GM12878 (cell line): ENCODE measurements at regions not wholly inside any gene's neighbourhood (a gene's known extent, or its start where the extent isn't known, plus 50 kb on each side); places are given as distances from the start of the nearest gene placed in this dataset.

Source experiments
- ATAC-seq: fragments of 200-7000 bp; cut with Tn5 transposase; 3 replicates; pipeline ENCODE4 v1.9.1; 2020; ENCODE audit warnings: mild to moderate bottlenecking, moderate library complexity
- BruUV-seq: library from RNA; stranded (reverse); fragments of 400-500 nt; replicated peaks from 2 replicates; lab custom pipeline; 2021; lab: Mats Ljungman, UMichigan
- CTCF ChIA-PET: fragments of 300-600 bp; sonication (Branson Sonifier 250); formaldehyde crosslinking; extraction: SDS; loops from one replicate; lab custom pipeline; 2021; ENCODE audit warnings: inconsistent platforms; lab: Yijun Ruan, JAX
- POLR2A ChIA-PET: fragments of 350-600 bp; formaldehyde crosslinking; extraction: SDS; loops from one replicate; lab custom pipeline; 2021; ENCODE audit warnings: inconsistent platforms; lab: Charles Lee
- RAD21 ChIA-PET: fragments of 300-600 bp; sonication (Branson Sonifier 250); formaldehyde crosslinking; loops from one replicate; lab custom pipeline; 2023; ENCODE audit warnings: antibody characterized with exemption; ENCODE audit not compliant: unreplicated experiment; lab: Charles Lee
- SMC1A ChIA-PET: fragments of 300-600 bp; sonication (Branson Sonifier 250); formaldehyde crosslinking; loops from one replicate; lab custom pipeline; 2023; ENCODE audit not compliant: unreplicated experiment, uncharacterized antibody; lab: Charles Lee
- DNase-seq: peaks from one replicate; pipeline ENCODE4 v3.0.0-alpha.2; 2011; ENCODE audit warnings: low read depth, low spot score
- FAIRE-seq: peaks from 3 replicates; lab custom pipeline; 2011; peaks lifted over from hg19 to GRCh38; lab: Jason Lieb, UNC
- H2AFZ ChIP-seq: 2 replicates; pipeline ENCODE4 v1.6.0; 2011; ENCODE audit warnings: low read depth, low read length, control low read depth; ENCODE audit not compliant: control insufficient read depth
- H3K27ac ChIP-seq: 2 replicates; pipeline ENCODE4 v1.5.1; 2011; ENCODE audit warnings: control low read depth; ENCODE audit not compliant: control insufficient read depth, insufficient read depth
- H3K27me3 ChIP-seq, 2 experiments: replicated peaks in 1 of 2; 2 replicates each; pipeline versions ENCODE4 v1.6.0 to v1.6.1; 2011; ENCODE audit warnings: low read length in 1 of 2; ENCODE audit not compliant: control insufficient read depth in 2 of 2, insufficient read depth in 2 of 2
- H3K36me3 ChIP-seq, 2 experiments: 2 replicates each; pipeline ENCODE4 v1.5.1; 2011; ENCODE audit warnings: low read length in 1 of 2; ENCODE audit not compliant: control insufficient read depth in 2 of 2, insufficient read depth in 2 of 2
- H3K4me1 ChIP-seq: 2 replicates; pipeline ENCODE4 v1.6.1; 2011; ENCODE audit warnings: mild to moderate bottlenecking, low read length, moderate library complexity, mixed read lengths; ENCODE audit not compliant: control insufficient read depth, insufficient read depth
- H3K4me2 ChIP-seq: 2 replicates; pipeline ENCODE4 v1.6.0; 2011; ENCODE audit warnings: control low read depth; ENCODE audit not compliant: control insufficient read depth, insufficient read depth
- H3K4me3 ChIP-seq: fragments of 200-600 bp; sonication (generic); 2 replicates; pipeline ENCODE4 v1.5.1; 2016
- H3K79me2 ChIP-seq: 2 replicates; pipeline ENCODE4 v1.6.0; 2011; ENCODE audit warnings: low read length; ENCODE audit not compliant: control insufficient read depth, insufficient read depth
- H3K9ac ChIP-seq: 2 replicates; pipeline ENCODE4 v1.8.0; 2011; ENCODE audit warnings: low read length, control low read depth, mixed read lengths; ENCODE audit not compliant: control insufficient read depth, insufficient read depth
- H3K9me3 ChIP-seq: replicated peaks from 3 replicates; pipeline ENCODE4 v1.5.1; 2011; ENCODE audit warnings: mild to moderate bottlenecking, low read length; ENCODE audit not compliant: control insufficient read depth, insufficient read depth
- H4K20me1 ChIP-seq: 2 replicates; pipeline ENCODE4 v1.6.0; 2011; ENCODE audit not compliant: control insufficient read depth, insufficient read depth
- CTCF ChIP-seq, 3 experiments: IDR thresholded peaks in 2 of 3; conservative IDR thresholded peaks in 1 of 3; 2 replicates each; pipeline ENCODE4 v1.5.1; 2011; ENCODE audit warnings: low read depth in 3 of 3, low read length in 3 of 3, mild to moderate bottlenecking in 3 of 3, control low read depth in 2 of 3, moderate library complexity in 2 of 3, inconsistent platforms in 1 of 3, mixed read lengths in 1 of 3; ENCODE audit not compliant: control insufficient read depth in 2 of 3, insufficient read depth in 1 of 3; ENCODE audit errors: extremely low read depth in 1 of 3
- FOXK2 ChIP-seq: fragments of 450-650 bp; IDR thresholded peaks from 2 replicates; pipeline ENCODE4 v1.6.1; 2017; ENCODE audit warnings: mild to moderate bottlenecking, moderate library complexity
- NFYA ChIP-seq: IDR thresholded peaks from 2 replicates; pipeline ENCODE4 v1.6.1; 2011; ENCODE audit warnings: low read depth, mild to moderate bottlenecking, low read length, improper control_type of control experiment, borderline replicate concordance
- SP1 ChIP-seq: IDR thresholded peaks from one replicate; pipeline ENCODE4 v1.6.1; 2011; ENCODE audit warnings: low read depth, low read length
- WGBS: methylation state at CpG from one replicate; pipeline ENCODE4 v1.1.6; 2016; ENCODE audit warnings: low lambda C conversion rate; ENCODE audit not compliant: insufficient replicate concordance, insufficient coverage; ENCODE audit errors: missing lambda C conversion rate; 5-methylcytosine and 5-hydroxymethylcytosine counted together
- in situ Hi-C: fragments of 300-500 bp; cut with MboI; formaldehyde crosslinking; loops from 9 replicates; pipeline ENCODE4 v1.14.3; 2018; ENCODE audit warnings: mixed read lengths
- intact Hi-C: fragments of 100-400 bp; cut with micrococcal nuclease; formaldehyde crosslinking; loops from one replicate; pipeline ENCODE4 v1.14.2; 2022; ENCODE audit not compliant: unreplicated experiment

GRCh38 chr14:29078810-29079522, 312.4 kb downstream of the FOXG1 start:
- H4K20me1 ChIP-seq, result no peaks in the 10 kb centered on the region
- intact Hi-C loops, result no loop called here
- H3K79me2 ChIP-seq, result no peaks in the 10 kb centered on the region
- H3K4me2 ChIP-seq, result no peak overlapping the region
- CTCF ChIA-PET, result interaction anchor here (0.6 kb wide), 1 partner anchor 18 kb away, joined by 3 read pairs; no protein-coding TSS in a partner anchor
- H3K27ac ChIP-seq, result no peak overlapping the region
- POLR2A ChIA-PET, result no interaction called here
- RAD21 ChIA-PET, result no interaction called here
- in situ Hi-C loops, result no loop called here
- BruUV-seq, result no TSS peak
- 79% methylated on average over 3 of the region's 3 CpGs for WGBS
- H3K36me3 ChIP-seq, result no peaks in the 10 kb centered on the region
- no peak overlapping the region for H3K4me3 ChIP-seq
- ATAC-seq (peak; percentile 28; the same call in 2 of the 3 replicates), DNase-seq (no peak), FAIRE-seq (no peak)
- H3K4me1 ChIP-seq, result no peaks in the 10 kb centered on the region
- 0 out of 2 replicates have a peak, but pooled peaks have one; percentile 14 for TF ChIP-seq FOXK2
- TF ChIP-seq SP1, result no peak
- H3K9ac ChIP-seq, result no peak overlapping the region
- H2AFZ ChIP-seq, result no peak overlapping the region
- SMC1A ChIA-PET, result no interaction called here
- H3K9me3 ChIP-seq, result no peaks in the 10 kb centered on the region
- no peaks in the 10 kb centered on the region for H3K27me3 ChIP-seq

GRCh38 chr14:29085546-29085945, 319.0 kb downstream of the FOXG1 start:
- RAD21 ChIA-PET, result no interaction called here
- no peak for FAIRE-seq
- Histone ChIP-seq H2AFZ (no peak overlapping the region), H3K9me3 (no peaks in the 10 kb centered on the region)
- 20% methylated on average over 3 of the region's 3 CpGs for WGBS
- TF ChIP-seq NFYA (no peak), CTCF (IDR thresholded peaks at IDR 0.05 in 2 of 3, conservative IDR thresholded peaks at IDR 0.05 in 1 of 3; ENCODE audit: control insufficient read depth in 2 of 3, extremely low read depth in 1 of 3, insufficient read depth in 1 of 3, low read depth in 3 of 3, low read length in 3 of 3) (0 out of 6 replicates have a peak, but pooled peaks of 1 of the 3 experiments have one; percentile 24)
- TF ChIP-seq, all 136 proteins: peak for 1
- Histone ChIP-seq H3K36me3 (no peaks in the 10 kb centered on the region), H3K27me3 (no peaks in the 10 kb centered on the region), H3K4me3 (no peak overlapping the region), H3K27ac (no peak overlapping the region), H3K4me1 (no peaks in the 10 kb centered on the region), H3K9ac (no peak overlapping the region), H3K79me2 (no peaks in the 10 kb centered on the region), H3K4me2 (no peak overlapping the region), H4K20me1 (no peaks in the 10 kb centered on the region)
- DNase-seq (no peak), ATAC-seq (no peak)
- intact Hi-C loops (no loop called here), in situ Hi-C loops (no loop called here)
- SMC1A ChIA-PET, result no interaction called here
- POLR2A ChIA-PET, result no interaction called here
- no TSS peak for BruUV-seq
- CTCF ChIA-PET, result no interaction called here
